ENCODE measurements at regions not wholly inside any gene's neighbourhood (a gene's known extent, or its start where the extent isn't known, plus 50 kb on each side); places are given as distances from the start of the nearest gene placed in this dataset.
A peak's percentile ranks its signal among the peaks of the same experiment; 100 is the strongest.

GRCh38 chr21:43348801-43349261, 78.1 kb downstream of the SIK1 start:
- H3K27ac ChIP-seq, result peak overlapping the region in 1 of 2 donors; percentile 29
- DNase-seq (ENCODE audit: low spot score), result no peak
- H3K4me3 ChIP-seq, result no peak overlapping the region
- no peak for TF ChIP-seq CTCF (IDR thresholded peaks at IDR 0.05)

- no peak overlapping the region for H3K27ac ChIP-seq
- TF ChIP-seq CTCF (IDR thresholded peaks at IDR 0.05), result no peak
- DNase-seq (ENCODE audit: low spot score), result no peak
- no peak overlapping the region for H3K4me3 ChIP-seq
Measured at GRCh38 chr21:43348170-43348766, 78.7 kb downstream of the SIK1 start.

- no peak for DNase-seq (ENCODE audit: low spot score)
- H3K4me3 ChIP-seq, result no peak overlapping the region
- no peak for TF ChIP-seq CTCF (IDR thresholded peaks at IDR 0.05)
- H3K27ac ChIP-seq, result no peak overlapping the region
Measured at GRCh38 chr21:43347461-43348169, 79.3 kb downstream of the SIK1 start.

GRCh38 chr21:43346551-43346950, 80.4 kb downstream of the SIK1 start:
- H3K27ac ChIP-seq, result no peak overlapping the region

GRCh38 chr21:43345746-43346409, 81.1 kb downstream of the SIK1 start:
- H3K4me3 ChIP-seq, result no peak overlapping the region
- DNase-seq (ENCODE audit: low spot score), result no peak
- H3K27ac ChIP-seq, result no peak overlapping the region
- TF ChIP-seq CTCF (IDR thresholded peaks at IDR 0.05), result no peak

More at GRCh38 chr21:43346551-43346950, 80.4 kb downstream of the SIK1 start:
- no peak for DNase-seq (ENCODE audit: low spot score)
- TF ChIP-seq CTCF (IDR thresholded peaks at IDR 0.05), result no peak
- no peak overlapping the region for H3K4me3 ChIP-seq

GRCh38 chr21:43345046-43345745, 81.7 kb downstream of the SIK1 start:
- Histone ChIP-seq H3K4me3 (no peak overlapping the region), H3K27ac (no peak overlapping the region)
- TF ChIP-seq CTCF (IDR thresholded peaks at IDR 0.05), result no peak
- DNase-seq (ENCODE audit: low spot score), result no peak

Data from coronary artery (tissue), 2 donors.